Fibroblast of skin of right biceps (primary cell): ENCODE measurements at regions not wholly inside any gene's neighbourhood (a gene's known extent, or its start where the extent isn't known, plus 50 kb on each side); places are given as distances from the start of the nearest gene placed in this dataset.
A peak's percentile ranks its signal among the peaks of the same experiment; 100 is the strongest.
"Not testable (repeated sequence)": the region's sequence is repeated elsewhere in the genome, so short reads cannot be mapped to it uniquely, and the experiment has no call there.

Source experiments
- DNase-seq: peaks from one replicate; pipeline ENCODE4 v3.0.0-alpha.2; 2013

DNA sequence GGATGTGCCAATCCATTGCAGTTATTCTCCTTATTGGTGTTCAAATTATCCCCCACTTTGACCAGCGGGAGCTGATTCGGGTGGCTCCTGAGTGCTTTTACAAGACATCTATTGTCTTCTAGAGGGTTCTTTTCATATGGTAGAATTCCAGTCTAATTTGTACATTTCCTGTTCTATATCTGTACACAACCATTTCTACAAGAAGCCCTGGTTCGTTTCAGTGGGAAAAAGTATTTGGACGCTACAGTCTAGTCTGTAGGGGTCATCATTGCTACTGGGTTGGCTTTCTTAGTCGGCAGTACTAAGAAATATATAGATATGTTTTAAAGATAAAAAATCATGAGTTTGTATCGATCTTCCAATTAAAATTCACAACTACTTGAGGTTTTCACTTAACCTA, 262.6 kb downstream of the MAP2K6 start:
- no peak for DNase-seq

DNA sequence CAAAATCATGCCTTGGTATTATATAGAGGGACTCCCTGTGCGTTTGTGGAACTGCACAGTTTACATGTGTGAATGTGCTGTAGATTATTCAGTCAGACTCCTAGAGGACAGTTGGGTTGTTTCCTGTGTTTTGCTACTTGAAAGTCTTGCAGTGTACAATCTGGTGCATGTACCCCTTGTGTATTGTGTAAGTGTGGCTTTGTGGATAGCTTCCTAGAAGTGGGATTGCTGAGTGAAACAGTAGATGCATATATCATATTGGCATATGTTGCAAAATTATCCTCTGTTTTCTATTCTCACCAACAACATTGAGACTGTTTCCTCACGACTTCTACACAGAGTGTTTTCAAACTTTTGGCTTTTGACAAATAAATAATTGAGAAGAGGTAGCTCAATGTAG, 263.7 kb downstream of the MAP2K6 start:
- no peak for DNase-seq

DNA sequence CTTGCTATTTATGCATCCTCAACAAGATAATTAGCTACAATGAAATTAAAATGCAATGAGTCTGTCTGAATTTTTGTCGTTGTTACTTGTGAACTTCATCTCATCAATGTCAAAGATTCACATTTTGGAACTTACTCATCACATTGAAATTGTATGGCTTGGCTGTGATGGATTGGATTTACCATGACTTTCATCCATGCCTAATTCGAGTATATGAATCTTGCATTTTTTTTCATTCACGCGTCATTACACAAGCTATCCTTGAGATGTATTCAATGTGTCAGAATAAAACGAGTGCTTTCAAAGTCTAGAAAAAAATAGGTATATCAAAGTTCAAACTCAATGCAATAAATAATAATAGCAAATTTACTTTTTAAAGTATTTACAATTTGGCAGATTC, 265.3 kb downstream of the MAP2K6 start:
- no peak for DNase-seq

DNA sequence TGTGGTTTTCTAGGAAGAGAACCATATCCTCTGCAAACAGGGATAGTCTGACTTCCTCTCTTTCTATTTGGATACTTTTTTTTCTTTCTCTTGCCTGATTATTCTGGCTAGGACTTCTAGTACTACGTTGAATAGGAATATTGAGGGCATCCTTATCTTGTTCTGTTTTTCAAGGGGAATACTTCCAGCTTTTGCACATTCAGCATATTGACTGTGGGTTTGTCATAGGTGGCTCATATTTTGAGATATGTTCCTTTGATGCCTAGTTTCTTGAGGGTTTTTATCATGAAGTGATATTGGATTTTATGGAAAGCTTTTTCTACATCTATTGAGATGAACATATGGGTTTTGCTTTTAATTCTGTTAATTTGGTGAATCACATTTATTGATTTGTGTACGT, 269.8 kb downstream of the MAP2K6 start:
- no peak for DNase-seq

DNA sequence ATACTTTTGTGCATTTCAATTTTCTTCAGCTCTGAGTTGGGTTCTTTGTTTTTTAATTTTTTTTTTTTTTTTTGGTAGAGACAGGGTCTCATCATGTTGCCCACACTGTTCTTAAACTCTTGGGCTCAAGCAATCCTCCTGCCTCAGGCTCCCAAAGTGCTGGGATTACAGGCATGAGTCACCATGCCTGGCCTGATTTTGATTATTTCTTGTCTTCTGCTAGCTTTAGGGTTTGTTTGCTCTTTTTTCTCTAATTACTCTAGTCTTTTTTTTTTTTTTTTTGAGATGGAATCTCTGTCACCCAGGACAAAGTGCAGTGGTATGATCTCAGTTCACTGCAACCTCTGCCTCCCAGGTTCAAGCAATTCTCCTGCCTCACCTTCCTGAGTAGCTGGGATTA, 270.7 kb downstream of the MAP2K6 start:
- DNase-seq, result not testable (repeated sequence)

DNA sequence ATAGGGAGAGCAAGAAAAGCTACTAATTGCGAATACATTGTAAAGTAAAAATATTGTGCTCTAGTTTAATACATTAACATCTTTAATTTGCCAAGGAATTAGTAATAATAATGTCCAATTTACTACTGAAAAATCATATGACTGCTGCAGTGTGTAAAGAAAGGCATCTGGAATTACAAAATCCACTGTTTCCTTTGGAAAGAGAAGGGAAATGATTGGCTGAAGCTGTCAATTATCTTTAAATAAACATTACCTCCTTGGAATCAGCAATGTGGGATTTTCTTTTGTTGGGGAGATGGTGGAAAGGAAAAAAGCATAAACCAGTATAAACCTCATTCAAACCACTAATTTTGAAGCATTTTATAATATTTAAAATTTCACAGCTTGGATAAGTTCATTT, 276.0 kb downstream of the MAP2K6 start:
- no peak for DNase-seq

DNA sequence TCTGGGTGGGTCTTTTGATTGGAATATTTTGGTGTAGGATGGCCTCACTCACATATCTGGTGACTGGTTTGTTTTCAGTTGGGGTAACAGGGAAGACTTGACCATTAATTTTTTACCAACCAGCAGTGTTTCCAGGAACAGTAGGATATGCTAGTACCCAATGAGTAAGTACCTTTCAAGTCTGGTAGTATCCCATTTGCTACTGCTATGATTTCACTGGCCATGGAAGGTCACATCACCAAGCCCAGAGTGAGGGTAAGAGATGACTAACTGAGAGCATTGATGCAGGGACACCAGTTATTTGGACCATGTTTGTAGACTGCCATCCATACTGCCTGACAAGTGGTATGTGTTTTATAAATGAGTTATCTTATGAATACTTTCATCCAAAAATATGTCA, 277.7 kb downstream of the MAP2K6 start:
- no peak for DNase-seq

DNA sequence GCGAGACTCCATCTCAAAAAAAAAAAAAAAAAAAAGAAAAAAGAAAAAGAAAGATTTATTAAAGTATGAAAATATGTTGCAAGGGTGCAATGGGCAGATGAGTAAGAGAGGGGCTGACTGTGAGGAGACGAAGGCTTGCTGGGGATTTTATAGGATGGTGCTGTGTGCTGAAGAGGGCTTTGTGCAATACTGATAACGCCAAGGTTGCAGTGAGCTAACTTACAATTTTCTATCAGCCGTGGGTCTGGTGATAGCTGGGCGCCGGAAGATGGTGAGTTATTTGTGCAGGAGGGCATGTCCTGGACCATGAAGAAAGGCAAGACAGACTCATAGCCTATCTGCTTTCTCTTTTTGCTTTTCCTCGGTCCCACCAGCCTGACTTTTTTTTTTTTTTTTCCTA, 281.1 kb downstream of the MAP2K6 start:
- DNase-seq, result no peak

DNA sequence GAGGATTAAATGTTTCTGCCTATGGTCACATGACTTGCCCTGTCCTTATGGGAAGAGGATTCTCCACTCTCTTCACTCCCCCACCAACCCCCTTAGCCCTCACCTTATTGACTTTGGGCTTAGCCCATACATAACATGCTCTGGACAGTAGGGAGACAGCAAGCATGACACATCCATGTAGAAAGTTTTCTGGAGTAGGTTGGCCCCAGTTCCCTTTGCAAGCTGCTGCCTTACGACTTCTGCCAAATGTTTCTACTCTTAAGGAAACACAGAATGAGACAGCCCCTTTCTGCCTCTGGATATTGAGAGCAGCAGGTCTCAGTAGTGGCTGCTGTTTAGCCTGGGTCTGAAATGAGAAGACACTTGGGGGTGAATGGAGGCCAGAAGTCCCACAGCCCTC, 282.2 kb downstream of the MAP2K6 start:
- DNase-seq, result no peak

DNA sequence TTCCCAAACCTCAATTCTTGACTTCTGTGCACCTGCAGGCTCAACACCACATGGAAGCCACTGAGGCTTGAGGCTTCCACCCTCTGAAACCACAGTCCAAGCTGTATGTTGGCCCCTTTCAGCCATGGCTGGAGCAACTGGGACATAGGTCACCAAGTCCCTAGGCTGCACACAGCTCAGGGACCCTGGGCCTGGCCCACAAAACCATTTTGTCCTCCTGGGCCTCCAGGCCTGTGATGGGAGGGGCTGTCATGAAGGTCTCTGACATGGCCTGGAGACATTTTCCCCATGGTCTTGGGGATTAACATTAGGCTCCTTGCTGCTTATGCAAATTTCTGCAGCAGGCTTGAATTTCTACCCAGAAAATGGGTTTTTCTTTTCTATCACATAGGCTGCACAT, 283.9 kb downstream of the MAP2K6 start:
- DNase-seq, result not testable (repeated sequence)

DNA sequence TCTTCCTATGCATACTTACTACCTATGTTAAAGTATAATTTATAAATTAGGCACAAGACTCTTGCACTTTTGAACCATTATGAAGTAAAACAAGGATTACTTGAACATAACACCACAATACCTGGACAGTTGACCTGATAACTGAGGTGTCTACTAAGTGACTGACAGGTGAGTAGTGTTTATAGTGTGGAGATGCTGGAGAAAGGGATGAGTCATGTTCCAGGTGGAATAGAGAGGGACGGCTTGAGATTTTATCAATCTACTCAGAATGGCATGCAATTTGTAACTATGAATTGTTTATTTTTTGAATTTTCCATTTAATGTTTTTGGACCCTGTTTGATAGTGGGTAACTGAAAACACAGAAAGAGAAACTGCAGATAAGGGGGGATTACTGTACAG, 287.6 kb downstream of the MAP2K6 start:
- DNase-seq, result no peak

DNA sequence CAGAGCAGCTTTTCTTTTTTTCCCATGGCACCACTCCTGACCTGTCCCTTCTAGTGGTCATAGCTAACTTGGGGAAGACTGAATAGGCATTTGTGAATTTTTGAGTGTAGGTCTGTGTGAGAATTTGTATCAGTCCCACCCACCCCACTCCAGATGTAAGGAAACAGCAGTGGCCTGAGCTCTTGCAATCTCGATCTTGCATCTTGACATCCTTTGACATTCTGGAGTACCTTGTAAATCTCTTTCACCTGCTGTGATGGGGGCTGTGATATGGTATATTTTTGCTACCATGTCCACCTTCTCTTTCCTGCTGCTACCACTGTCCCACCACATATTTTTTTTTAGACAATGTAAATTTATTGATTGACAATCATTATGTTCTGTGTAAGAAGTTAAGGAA, 289.3 kb downstream of the MAP2K6 start:
- no peak for DNase-seq

DNA sequence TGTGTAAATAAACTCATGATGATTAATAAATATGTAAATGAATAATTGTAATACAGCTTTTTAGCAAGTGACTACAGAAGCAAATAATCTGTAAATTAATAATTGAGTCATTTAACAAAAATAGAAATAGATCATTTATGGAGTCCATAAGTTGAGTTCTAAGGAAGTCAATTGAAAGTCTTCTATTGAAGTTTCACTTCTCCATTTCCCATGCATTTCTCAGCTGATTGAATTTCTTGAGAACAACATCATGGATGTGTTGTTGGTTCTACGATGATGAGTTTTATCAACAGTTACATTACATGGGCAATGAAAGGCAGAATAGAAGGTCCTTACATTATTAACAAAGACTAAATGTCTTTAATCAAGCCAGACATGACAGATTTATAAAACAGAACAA, 290.4 kb downstream of the MAP2K6 start:
- DNase-seq, result no peak

DNA sequence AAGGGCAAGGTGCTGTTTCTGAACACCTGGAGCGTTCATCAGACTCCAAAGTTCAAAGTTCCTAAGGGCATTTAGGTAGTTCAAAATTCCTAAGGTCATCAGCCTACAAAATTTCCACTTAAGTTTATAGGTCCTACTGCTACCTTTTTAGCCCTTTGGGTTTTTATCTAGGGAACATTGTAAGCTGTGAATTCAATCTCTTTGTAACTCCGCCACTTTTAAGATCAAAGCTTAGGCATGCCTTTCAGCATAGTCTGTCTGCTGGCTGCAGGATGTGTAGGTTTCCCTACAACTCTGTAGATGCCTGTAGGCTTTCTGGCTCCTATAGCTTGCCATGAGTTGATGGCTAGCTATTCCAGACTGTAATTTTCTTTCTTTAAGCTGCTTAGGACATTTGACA, 291.6 kb downstream of the MAP2K6 start:
- DNase-seq, result no peak

DNA sequence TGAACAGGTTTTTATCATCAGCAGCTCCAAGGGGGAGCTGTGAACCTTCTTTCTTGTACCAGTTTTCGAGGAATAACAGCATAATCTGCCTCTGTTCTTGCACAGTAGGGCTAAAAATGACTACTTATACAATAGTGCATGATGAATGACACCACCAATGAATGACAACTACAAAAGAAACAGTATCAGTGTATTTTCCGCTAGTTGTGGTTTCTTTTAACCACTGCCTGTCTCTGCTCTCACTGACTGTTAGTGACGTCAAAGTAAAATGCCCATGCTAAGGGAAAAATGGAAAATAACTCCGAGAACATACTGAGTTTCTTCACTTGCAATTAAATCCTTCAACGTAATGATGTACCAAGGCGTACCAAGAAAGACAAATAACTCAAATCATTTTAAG, 294.9 kb downstream of the MAP2K6 start:
- DNase-seq, result no peak

DNA sequence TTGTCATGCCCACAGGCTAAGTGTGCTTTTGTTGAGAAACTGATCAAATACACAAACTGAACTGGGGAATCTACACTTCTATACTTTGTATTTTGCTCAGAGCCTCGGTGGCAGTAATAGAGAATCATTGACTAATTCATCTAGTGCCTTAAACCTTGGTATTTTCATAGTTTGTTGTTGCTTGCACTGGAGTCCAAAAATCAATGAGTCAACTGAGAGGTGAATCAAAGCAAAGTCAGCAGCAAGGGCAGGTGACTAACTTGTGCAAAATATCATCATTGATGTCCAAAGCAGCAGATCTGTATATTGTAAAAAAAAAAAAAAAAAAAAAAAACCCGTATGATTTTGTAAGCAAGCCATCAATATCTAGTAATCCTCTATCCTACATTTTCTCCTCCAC, 296.4 kb downstream of the MAP2K6 start:
- no peak for DNase-seq

DNA sequence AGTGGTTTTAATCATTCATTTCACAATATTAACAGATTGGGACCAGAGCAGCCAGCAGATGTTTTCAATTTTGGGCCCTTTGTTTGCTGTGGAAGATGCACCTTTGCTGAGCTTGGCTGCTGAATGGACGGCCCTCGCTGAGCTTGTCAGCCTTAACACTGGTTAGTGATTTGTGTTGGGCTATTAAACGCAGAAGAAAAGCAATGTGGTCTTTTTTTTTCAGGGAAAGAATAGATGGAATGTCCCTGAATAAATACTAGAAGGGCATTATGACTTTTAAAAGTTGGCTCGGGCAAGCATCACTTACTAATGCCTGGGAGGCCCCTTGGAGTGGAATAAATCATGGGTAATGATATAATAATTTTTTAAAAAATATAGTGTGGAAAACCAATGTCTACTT, 297.0 kb downstream of the MAP2K6 start:
- DNase-seq, result peak; percentile 26

DNA sequence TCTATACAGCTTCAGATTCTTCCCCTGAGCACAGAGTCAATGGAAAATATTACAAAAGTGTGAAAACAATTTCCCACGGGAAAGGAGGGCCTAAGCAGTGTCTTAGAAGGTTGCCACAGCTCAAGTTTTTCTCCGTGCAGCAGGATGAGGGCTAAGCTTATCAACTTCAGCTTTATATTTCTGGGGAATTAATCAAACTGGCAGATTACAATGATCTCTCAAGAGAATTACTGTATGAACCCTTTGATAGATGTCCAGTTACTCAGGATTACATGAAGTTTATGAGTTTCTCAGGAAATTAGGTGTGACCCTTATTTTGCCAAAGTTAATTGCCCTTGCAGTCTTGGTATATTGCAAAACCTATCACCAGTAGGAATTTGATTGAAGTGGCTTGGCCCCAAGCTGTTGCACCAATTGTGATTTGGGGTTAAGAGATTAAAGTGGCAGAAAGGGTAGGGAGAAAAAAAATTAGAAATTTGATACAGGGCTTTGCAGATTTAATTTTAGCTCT, 298.4 kb downstream of the MAP2K6 start:
- no peak for DNase-seq

DNA sequence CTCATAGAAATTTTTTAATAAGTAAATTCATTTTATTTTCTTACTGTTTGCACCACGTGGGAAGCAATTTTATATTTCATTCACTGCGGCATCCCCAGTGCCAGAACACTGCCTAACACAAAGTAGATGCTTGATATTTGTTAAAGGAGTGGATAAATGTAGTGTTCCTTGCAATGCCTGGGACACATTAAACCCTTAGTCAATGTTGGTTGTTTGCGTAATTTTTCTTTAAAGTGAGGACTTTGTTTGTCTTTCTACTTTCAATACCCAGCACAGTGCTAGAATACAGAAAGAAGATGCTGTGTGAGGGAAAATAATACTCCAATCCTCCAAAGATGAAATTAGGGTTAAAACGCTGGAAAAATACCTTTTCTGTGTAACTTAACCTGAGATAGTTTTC, 299.3 kb downstream of the MAP2K6 start:
- no peak for DNase-seq

DNA sequence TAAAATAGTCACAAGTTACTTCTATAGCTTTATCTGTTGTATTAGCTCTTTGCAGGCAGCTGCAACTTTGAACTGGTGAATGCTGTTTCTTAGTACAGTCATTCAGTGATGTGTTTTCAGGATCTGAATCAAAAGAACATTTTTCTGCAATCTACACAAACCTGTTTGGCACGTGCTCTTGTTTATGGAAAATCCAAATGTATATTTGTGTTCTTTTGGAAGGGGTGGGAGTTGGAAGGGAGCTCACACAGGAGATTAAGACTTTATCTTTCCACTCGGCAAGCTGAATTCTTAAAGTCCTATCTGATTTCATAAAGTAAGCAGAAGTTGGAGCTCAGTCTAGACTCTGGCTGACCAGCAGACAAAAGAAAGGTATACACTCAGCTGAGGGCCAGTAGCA, 300.2 kb downstream of the MAP2K6 start:
- DNase-seq, result no peak

DNA sequence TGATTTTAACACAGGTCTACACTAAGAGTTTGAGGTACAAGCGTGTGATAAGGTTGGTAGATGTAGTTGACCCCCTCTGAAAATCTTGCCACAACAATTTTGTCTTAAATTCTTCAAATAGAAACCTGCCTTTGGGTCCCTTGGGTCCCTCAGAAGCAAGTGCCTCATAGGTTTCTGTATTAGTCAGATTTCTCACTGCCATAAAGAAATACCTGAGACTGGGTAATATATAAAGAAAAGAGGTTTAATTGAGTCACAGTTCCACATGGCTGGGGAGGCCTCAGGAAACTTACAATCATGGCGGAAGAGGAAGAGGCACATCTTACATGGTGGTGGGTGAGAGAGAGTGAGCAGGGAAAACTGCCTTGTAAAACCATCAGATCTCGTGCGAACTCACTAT, 301.2 kb downstream of the MAP2K6 start:
- no peak for DNase-seq

DNA sequence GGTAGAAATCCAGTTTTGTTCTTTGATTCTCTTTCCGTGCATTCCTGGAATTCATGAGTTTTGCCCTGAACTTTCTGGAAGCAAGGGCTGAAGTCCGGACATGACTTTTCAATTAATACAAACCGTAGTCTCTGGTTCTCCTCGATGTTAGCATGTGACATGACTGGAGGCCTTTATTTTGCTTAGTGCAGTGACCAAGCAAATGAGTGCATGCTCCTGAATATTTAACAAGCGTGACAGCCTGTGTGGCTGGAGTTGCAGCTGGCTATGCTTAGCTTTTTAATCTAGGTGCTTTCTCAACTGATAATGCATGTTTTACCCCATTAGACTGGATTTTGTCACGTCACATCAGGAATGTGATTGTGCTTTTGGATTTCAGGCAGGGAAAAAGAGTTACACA, 302.1 kb downstream of the MAP2K6 start:
- peak; percentile 16 for DNase-seq

DNA sequence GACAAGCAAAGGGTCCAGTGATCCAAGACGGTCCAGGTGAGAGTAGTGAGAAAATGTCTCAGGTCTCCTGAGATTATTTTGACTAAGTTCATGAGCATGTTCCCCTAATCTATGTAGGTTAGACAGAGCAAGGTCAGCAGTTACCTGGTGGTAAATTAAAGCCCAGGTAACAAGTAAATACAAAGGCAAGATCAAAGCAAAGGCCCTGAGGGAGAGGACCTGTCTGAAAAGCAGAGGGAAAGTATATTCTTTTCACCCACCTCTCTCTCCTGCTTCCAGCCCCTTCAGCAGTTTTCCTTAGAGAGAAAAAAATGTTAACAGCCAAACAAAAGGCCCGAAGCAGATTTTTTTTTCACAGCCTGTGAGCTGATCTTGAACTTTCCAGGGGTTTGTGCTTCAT, 302.7 kb downstream of the MAP2K6 start:
- DNase-seq, result no peak

DNA sequence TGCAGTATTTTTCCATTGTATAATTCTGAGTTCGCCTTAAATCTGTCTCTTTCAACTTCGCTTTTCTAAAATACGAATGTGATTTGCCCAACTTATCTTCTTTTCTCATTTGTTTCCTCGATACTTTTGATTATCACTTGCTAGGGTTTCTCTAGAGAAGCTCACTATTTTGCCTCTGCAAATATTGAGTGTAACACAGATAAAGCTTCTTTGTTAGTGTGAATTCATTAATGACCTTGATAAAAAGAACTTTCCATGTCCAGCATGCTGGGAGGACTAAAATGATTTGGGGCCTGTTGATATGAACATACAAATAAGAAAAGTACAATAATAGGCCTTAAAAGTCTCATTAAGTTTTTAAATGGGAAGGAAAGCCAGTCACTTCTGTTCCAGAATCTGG, 303.3 kb downstream of the MAP2K6 start:
- DNase-seq, result no peak

DNA sequence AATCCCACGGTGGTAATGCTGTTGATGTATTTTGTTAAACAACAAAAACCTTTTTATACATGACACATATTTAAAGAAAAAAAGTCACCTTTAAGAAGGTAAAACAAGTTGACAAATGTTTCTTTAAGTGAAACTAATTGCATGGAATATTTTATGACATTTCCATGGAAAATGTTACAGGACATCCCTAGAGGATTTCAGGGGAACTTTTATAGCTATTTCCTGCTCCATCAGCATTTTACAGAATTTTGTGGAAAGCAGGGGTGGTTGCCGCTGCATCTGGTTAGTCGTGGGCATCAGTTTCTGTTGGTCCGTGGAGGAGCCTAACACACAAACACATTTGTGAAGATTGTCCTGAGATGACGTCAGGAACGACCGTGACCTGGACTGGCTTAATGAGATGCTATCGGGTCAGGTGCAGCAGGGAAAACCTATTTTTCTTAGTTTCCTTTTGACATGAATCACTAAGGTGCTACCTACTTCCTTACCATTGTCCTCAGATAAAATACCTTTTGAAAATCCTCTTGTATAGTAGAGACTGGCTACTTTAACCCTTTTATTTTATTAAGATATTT, 305.1 kb downstream of the MAP2K6 start:
- DNase-seq, result no peak

DNA sequence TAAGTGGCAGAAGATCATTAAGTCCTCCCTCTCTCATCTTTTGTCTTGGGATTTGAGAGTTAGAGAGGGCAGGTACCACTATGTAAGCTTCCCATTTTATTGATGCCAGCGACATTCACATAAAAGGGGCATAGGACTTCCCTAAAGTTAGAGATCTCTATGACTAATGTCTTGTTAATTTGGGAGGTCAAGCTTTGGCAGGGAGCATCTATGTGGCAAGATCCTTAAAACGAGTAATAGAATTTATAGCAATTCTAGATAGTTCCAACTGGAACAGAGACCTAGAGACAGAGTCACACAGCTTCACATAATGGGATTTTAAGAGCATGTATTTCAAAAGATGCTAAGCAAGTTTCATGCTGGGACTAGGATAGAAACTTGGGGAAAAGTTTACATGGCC, 308.0 kb downstream of the MAP2K6 start:
- no peak for DNase-seq
